Calu3 (cell line): ENCODE measurements at regions not wholly inside any gene's neighbourhood (a gene's known extent, or its start where the extent isn't known, plus 50 kb on each side); places are given as distances from the start of the nearest gene placed in this dataset.

Source experiments
- BruUV-seq: library from RNA; stranded (reverse); fragments of 400-500 nt; replicated peaks from 2 replicates; lab custom pipeline; 2021; lab: Mats Ljungman, UMichigan
- CTCF ChIA-PET: fragments of 300-600 bp; sonication (Branson Sonifier 250); formaldehyde crosslinking; loops from one replicate; lab custom pipeline; 2022; ENCODE audit warnings: antibody characterized with exemption; lab: Charles Lee
- DNase-seq: peaks from one replicate; pipeline ENCODE4 v3.0.0; 2022
- H3K27ac Mint-ChIP-seq: one replicate; pipeline ENCODE4 v1.8.0; 2022; ENCODE audit warnings: mixed read lengths; ENCODE audit not compliant: unreplicated experiment
- H3K27me3 Mint-ChIP-seq: one replicate; pipeline ENCODE4 v1.8.0; 2022; ENCODE audit warnings: mixed read lengths; ENCODE audit not compliant: unreplicated experiment
- H3K36me3 Mint-ChIP-seq: one replicate; pipeline ENCODE4 v1.8.0; 2022; ENCODE audit warnings: mild to moderate bottlenecking, moderate library complexity, mixed read lengths; ENCODE audit not compliant: insufficient read depth, unreplicated experiment
- H3K4me1 Mint-ChIP-seq: one replicate; pipeline ENCODE4 v1.8.0; 2022; ENCODE audit warnings: mild to moderate bottlenecking, low read depth, mixed read lengths; ENCODE audit not compliant: unreplicated experiment
- H3K4me3 Mint-ChIP-seq: one replicate; pipeline ENCODE4 v1.8.0; 2022; ENCODE audit warnings: mild to moderate bottlenecking, low read depth, moderate library complexity, mixed read lengths; ENCODE audit not compliant: unreplicated experiment
- H3K9me3 Mint-ChIP-seq: one replicate; pipeline ENCODE4 v1.8.0; 2022; ENCODE audit warnings: low read depth, mixed read lengths; ENCODE audit not compliant: unreplicated experiment
- CTCF ChIP-seq: fragments of 200-600 bp; IDR thresholded peaks from one replicate; pipeline ENCODE4 v1.8.0; 2022; ENCODE audit warnings: antibody characterized with exemption; ENCODE audit not compliant: unreplicated experiment
- intact Hi-C: fragments of 100-400 bp; cut with micrococcal nuclease; formaldehyde crosslinking; loops from one replicate; pipeline ENCODE4 v1.10.0; 2022; ENCODE audit not compliant: unreplicated experiment

GRCh38 chrX:46218373-46218772 is 326.8 kb downstream of the ZNF674 start:
- Mint-ChIP-seq H3K9me3 (no peaks in the 10 kb centered on the region), H3K4me1 (peaks cover 14% of the 10 kb centered on the region), H3K27me3 (no peaks in the 10 kb centered on the region), H3K4me3 (no peak overlapping the region), H3K27ac (no peak overlapping the region), H3K36me3 (no peaks in the 10 kb centered on the region)
- CTCF ChIA-PET: no interaction called here
- no peak for DNase-seq
- no TSS peak for BruUV-seq
- no peak for TF ChIP-seq CTCF
- intact Hi-C loops: no loop called here

- Mint-ChIP-seq H3K4me3 (no peak overlapping the region), H3K36me3 (no peaks in the 10 kb centered on the region), H3K27ac (no peak overlapping the region), H3K27me3 (no peaks in the 10 kb centered on the region), H3K4me1 (peaks cover 14% of the 10 kb centered on the region), H3K9me3 (no peaks in the 10 kb centered on the region)
- BruUV-seq: no TSS peak
- CTCF ChIA-PET: no interaction called here
- no peak for DNase-seq
- intact Hi-C loops: no loop called here
- TF ChIP-seq CTCF: no peak
Measured at GRCh38 chrX:46216406-46216805, 328.8 kb downstream of the ZNF674 start.

GRCh38 chrX:46211079-46211478 is 334.1 kb downstream of the ZNF674 start:
- no TSS peak for BruUV-seq
- intact Hi-C loops: no loop called here
- Mint-ChIP-seq H3K27ac (no peak overlapping the region), H3K27me3 (no peaks in the 10 kb centered on the region), H3K36me3 (no peaks in the 10 kb centered on the region), H3K4me3 (no peak overlapping the region), H3K4me1 (peaks cover 28% of the 10 kb centered on the region), H3K9me3 (no peaks in the 10 kb centered on the region)
- DNase-seq: no peak
- CTCF ChIA-PET: no interaction called here
- no peak for TF ChIP-seq CTCF

- H3K36me3 Mint-ChIP-seq: peaks cover 2% of the 10 kb centered on the region
- no peaks in the 10 kb centered on the region for H3K9me3 Mint-ChIP-seq
- no peak overlapping the region for H3K4me3 Mint-ChIP-seq
- no peak for TF ChIP-seq CTCF
- peaks cover 41% of the 10 kb centered on the region for H3K4me1 Mint-ChIP-seq
- no TSS peak for BruUV-seq
- H3K27ac Mint-ChIP-seq: peak overlapping the region; percentile 54
- DNase-seq: peak; percentile 30
- intact Hi-C loops: loop anchor here (2.0 to 5.0 kb wide), 2 partner anchors 53 to 115 kb away; no protein-coding TSS in a partner anchor
- CTCF ChIA-PET: interaction anchor here (0.8 kb wide), 1 partner anchor 46 kb away, joined by 4 read pairs; no protein-coding TSS in a partner anchor
- no peaks in the 10 kb centered on the region for H3K27me3 Mint-ChIP-seq
Measured at GRCh38 chrX:46209768-46210167, 335.5 kb downstream of the ZNF674 start.
